OCI-LY7 (cell line): ENCODE measurements at regions not wholly inside any gene's neighbourhood (a gene's known extent, or its start where the extent isn't known, plus 50 kb on each side); places are given as distances from the start of the nearest gene placed in this dataset.

Experiments
- BruUV-seq: library from RNA; stranded (reverse); fragments of 400-500 nt; replicated peaks from 2 replicates; lab custom pipeline; 2021; lab: Mats Ljungman, UMichigan
- CTCF ChIA-PET: fragments of 300-600 bp; sonication (Branson Sonifier 250); formaldehyde crosslinking; loops from one replicate; lab custom pipeline; 2022; ENCODE audit warnings: antibody characterized with exemption; ENCODE audit not compliant: unreplicated experiment; lab: Charles Lee
- POLR2A ChIA-PET: fragments of 300-600 bp; sonication (Branson Sonifier 250); formaldehyde crosslinking; loops from one replicate; lab custom pipeline; 2022; ENCODE audit warnings: antibody characterized with exemption; lab: Charles Lee
- DNase-seq: peaks from one replicate; pipeline ENCODE4 v3.0.0-alpha.2; 2015; ENCODE audit warnings: low spot score
- H2AFZ ChIP-seq: fragments of 200-600 bp; sonication (generic), shearing (Covaris generic); 2 replicates; pipeline ENCODE4 v1.6.1; 2014; ENCODE audit warnings: mild to moderate bottlenecking, antibody characterized with exemption, low read length, moderate library complexity
- H3K27ac ChIP-seq: fragments of 200-600 bp; sonication (generic); 2 replicates; pipeline ENCODE4 v1.5.1; 2014; ENCODE audit warnings: mixed run types, low read depth, mild to moderate bottlenecking, moderate library complexity, low read length, inconsistent platforms; ENCODE audit not compliant: poor library complexity, severe bottlenecking
- H3K36me3 ChIP-seq: fragments of 200-600 bp; sonication (generic); 2 replicates; pipeline ENCODE4 v1.6.1; 2014; ENCODE audit warnings: mild to moderate bottlenecking, antibody characterized with exemption, low read length, moderate library complexity, mixed read lengths; ENCODE audit not compliant: insufficient read depth
- H3K4me1 ChIP-seq: fragments of 200-600 bp; sonication (generic); 2 replicates; pipeline ENCODE4 v1.5.1; 2014; ENCODE audit warnings: mild to moderate bottlenecking, low read length; ENCODE audit not compliant: insufficient read depth, poor library complexity, severe bottlenecking
- H3K4me2 ChIP-seq: fragments of 200-600 bp; sonication (generic); 2 replicates; pipeline ENCODE4 v1.6.1; 2014; ENCODE audit warnings: mild to moderate bottlenecking, low read length
- H3K4me3 ChIP-seq: fragments of 200-600 bp; sonication (generic); 2 replicates; pipeline ENCODE4 v1.5.1; 2014; ENCODE audit warnings: mild to moderate bottlenecking, low read depth, low read length; ENCODE audit not compliant: poor library complexity, severe bottlenecking
- H3K79me2 ChIP-seq: fragments of 200-600 bp; sonication (generic); 2 replicates; pipeline ENCODE4 v1.6.1; 2016; ENCODE audit warnings: low read depth, mild to moderate bottlenecking, low read length, moderate library complexity, mixed read lengths; ENCODE audit not compliant: insufficient read depth
- H3K9me2 ChIP-seq: fragments of 200-600 bp; sonication (generic); 2 replicates; pipeline ENCODE4 v1.6.1; 2016; ENCODE audit warnings: mild to moderate bottlenecking, low read length, mixed read lengths; ENCODE audit not compliant: insufficient read depth
- H3K9me3 ChIP-seq: fragments of 200-600 bp; sonication (generic); 2 replicates; pipeline ENCODE4 v1.6.1; 2014; ENCODE audit warnings: mild to moderate bottlenecking, mixed run types, low read length, mixed read lengths
- H4K20me1 ChIP-seq: fragments of 200-600 bp; sonication (generic); 2 replicates; pipeline ENCODE4 v1.6.1; 2014; ENCODE audit warnings: mild to moderate bottlenecking, antibody characterized with exemption, low read length, moderate library complexity, mixed read lengths; ENCODE audit not compliant: insufficient read depth
- CTCF ChIP-seq: fragments of 200-600 bp; sonication (generic); conservative IDR thresholded peaks from 2 replicates; pipeline ENCODE4 v1.5.1; 2014; ENCODE audit warnings: mild to moderate bottlenecking, antibody characterized with exemption, low read length, moderate library complexity, mixed read lengths
- EZH2phosphoT487 ChIP-seq: fragments of 200-600 bp; sonication (generic); IDR thresholded peaks from 2 replicates; pipeline ENCODE4 v1.6.1; 2018; ENCODE audit warnings: low read depth, borderline replicate concordance, mild to moderate bottlenecking, mixed run types, antibody characterized with exemption, low read length, moderate library complexity, mixed read lengths
- intact Hi-C: fragments of 100-400 bp; cut with micrococcal nuclease; formaldehyde crosslinking; loops from one replicate; pipeline ENCODE4 v1.10.0; 2022; ENCODE audit not compliant: unreplicated experiment

GRCh38 chr17:77512062-77512946 lies 371.5 kb downstream of the SEC14L1 start:
- H3K9me2 ChIP-seq, result no peaks in the 10 kb centered on the region
- CTCF ChIA-PET, result no interaction called here
- H3K9me3 ChIP-seq, result peaks cover 12% of the 10 kb centered on the region
- H3K27ac ChIP-seq, result no peak overlapping the region
- no peak overlapping the region for H2AFZ ChIP-seq
- H3K4me3 ChIP-seq, result no peak overlapping the region
- H3K4me2 ChIP-seq, result no peak overlapping the region
- POLR2A ChIA-PET, result no interaction called here
- no peak for DNase-seq
- no peaks in the 10 kb centered on the region for H3K36me3 ChIP-seq
- no peaks in the 10 kb centered on the region for H4K20me1 ChIP-seq
- H3K4me1 ChIP-seq, result no peaks in the 10 kb centered on the region
- no TSS peak for BruUV-seq
- intact Hi-C loops, result no loop called here
- TF ChIP-seq CTCF, result no peak
- no peak for TF ChIP-seq EZH2phosphoT487
- H3K79me2 ChIP-seq, result no peaks in the 10 kb centered on the region

- Histone ChIP-seq H2AFZ (no peak overlapping the region), H3K36me3 (no peaks in the 10 kb centered on the region), H3K4me3 (no peak overlapping the region), H3K4me1 (no peaks in the 10 kb centered on the region), H3K79me2 (no peaks in the 10 kb centered on the region), H3K9me3 (peaks cover 12% of the 10 kb centered on the region), H3K27ac (no peak overlapping the region), H4K20me1 (no peaks in the 10 kb centered on the region), H3K9me2 (no peaks in the 10 kb centered on the region), H3K4me2 (no peak overlapping the region)
- intact Hi-C loops, result no loop called here
- ChIA-PET POLR2A (no interaction called here), CTCF (no interaction called here)
- TF ChIP-seq EZH2phosphoT487 (no peak), CTCF (no peak)
- no TSS peak for BruUV-seq
- no peak for DNase-seq
Measured at GRCh38 chr17:77513045-77513444, 372.3 kb downstream of the SEC14L1 start.

- no TSS peak for BruUV-seq
- H3K36me3 ChIP-seq, result no peaks in the 10 kb centered on the region
- peaks cover 12% of the 10 kb centered on the region for H3K9me3 ChIP-seq
- CTCF ChIA-PET, result no interaction called here
- no peak for DNase-seq
- no peaks in the 10 kb centered on the region for H3K4me1 ChIP-seq
- POLR2A ChIA-PET, result interaction anchor here (0.6 to 0.7 kb wide), 2 partner anchors 349 to 449 kb away, joined by 3 read pairs; no protein-coding TSS in a partner anchor
- H3K79me2 ChIP-seq, result no peaks in the 10 kb centered on the region
- TF ChIP-seq EZH2phosphoT487 (no peak), CTCF (no peak)
- H3K4me3 ChIP-seq, result no peak overlapping the region
- no peak overlapping the region for H2AFZ ChIP-seq
- intact Hi-C loops, result no loop called here
- no peaks in the 10 kb centered on the region for H3K9me2 ChIP-seq
- no peak overlapping the region for H3K27ac ChIP-seq
- H4K20me1 ChIP-seq, result no peaks in the 10 kb centered on the region
- H3K4me2 ChIP-seq, result no peak overlapping the region
Measured at GRCh38 chr17:77515227-77515626, 374.5 kb downstream of the SEC14L1 start.
